Activated effector memory CD4-positive, alpha-beta T cell treated with anti-CD3 and anti-CD28 coated beads, Interleukin-2, amount 50 U/mL, for 16 hours (primary cell): ENCODE measurements at regions not wholly inside any gene's neighbourhood (a gene's known extent, or its start where the extent isn't known, plus 50 kb on each side); places are given as distances from the start of the nearest gene placed in this dataset.
A peak's percentile ranks its signal among the peaks of the same experiment; 100 is the strongest.

Experiments
- DNase-seq: peaks from one replicate; pipeline ENCODE4 v3.0.0-alpha.2; 2020

GRCh38 chr13:31048521-31048920, 113.2 kb downstream of the HSPH1 start:
- no peak for DNase-seq

- DNase-seq, result no peak
Observed at GRCh38 chr13:31046711-31047279, 114.3 kb downstream of the TEX26 start.

GRCh38 chr13:31045286-31046081, 113.0 kb downstream of the TEX26 start:
- DNase-seq, result peak; percentile 92

- DNase-seq, result peak; percentile 93
Observed at GRCh38 chr13:31044364-31045285, 112.2 kb downstream of the TEX26 start.

- no peak for DNase-seq
Observed at GRCh38 chr13:31043957-31044356, 111.5 kb downstream of the TEX26 start.

- no peak for DNase-seq
Observed at GRCh38 chr13:31042481-31043165, 110.2 kb downstream of the TEX26 start.

GRCh38 chr13:31042049-31042448, 109.6 kb downstream of the TEX26 start:
- DNase-seq, result no peak

- DNase-seq, result no peak
Observed at GRCh38 chr13:31038834-31039552, 106.5 kb downstream of the TEX26 start.

GRCh38 chr13:31037874-31038500, 105.5 kb downstream of the TEX26 start:
- DNase-seq, result no peak

- DNase-seq, result no peak
Observed at GRCh38 chr13:31036731-31037695, 104.6 kb downstream of the TEX26 start.

- DNase-seq, result no peak
Observed at GRCh38 chr13:31035185-31035965, 102.9 kb downstream of the TEX26 start.

- no peak for DNase-seq
Observed at GRCh38 chr13:31032528-31033113, 100.2 kb downstream of the TEX26 start.

GRCh38 chr13:31031482-31031881, 99.0 kb downstream of the TEX26 start:
- DNase-seq, result no peak

GRCh38 chr13:31029102-31029501, 96.6 kb downstream of the TEX26 start:
- no peak for DNase-seq

- DNase-seq, result no peak
Observed at GRCh38 chr13:31027136-31027535, 94.7 kb downstream of the TEX26 start.
